Esophagus muscularis mucosa (tissue), 3 donors: ENCODE measurements at regions not wholly inside any gene's neighbourhood (a gene's known extent, or its start where the extent isn't known, plus 50 kb on each side); places are given as distances from the start of the nearest gene placed in this dataset.

ENCODE experiments used
- CTCF ChIP-seq, 3 experiments: fragments of 200-600 bp in 2 of 3; fragments of 450-650 bp in 1 of 3; sonication (generic) in 2 of 3; IDR thresholded peaks; one replicate each; pipeline ENCODE4 v1.5.1; 2017 to 2019; ENCODE audit warnings: antibody characterized with exemption in 3 of 3, mild to moderate bottlenecking in 2 of 3, moderate library complexity in 1 of 3
- POLR2A ChIP-seq: fragments of 450-650 bp; IDR thresholded peaks from one replicate; pipeline ENCODE4 v1.6.1; 2017; ENCODE audit warnings: antibody characterized with exemption, moderate library complexity, mild to moderate bottlenecking, low read depth

- no peak for TF ChIP-seq CTCF (IDR thresholded peaks at IDR 0.05)
- no peak for TF ChIP-seq POLR2A
Observed at GRCh38 chr6:137731960-137732616, 135.0 kb upstream of the TNFAIP3 start.
